Ovary (tissue), 3 donors: ENCODE measurements at regions not wholly inside any gene's neighbourhood (a gene's known extent, or its start where the extent isn't known, plus 50 kb on each side); places are given as distances from the start of the nearest gene placed in this dataset.

ENCODE experiments used
- CTCF ChIP-seq, 3 donors: fragments of 450-650 bp in 2 of 3; fragments of 200-600 bp in 1 of 3; IDR thresholded peaks; one replicate each; pipeline versions ENCODE4 v1.5.1 to v1.8.0; 2016 to 2022; ENCODE audit warnings: antibody characterized with exemption in 3 of 3, mild to moderate bottlenecking in 1 of 3
- EP300 ChIP-seq: sonication (generic); formaldehyde crosslinking; IDR thresholded peaks from one replicate; pipeline ENCODE4 v1.6.1; 2017; ENCODE audit warnings: antibody characterized with exemption
- donor health status: DM: no; HTN: no; CAD: no.

DNA sequence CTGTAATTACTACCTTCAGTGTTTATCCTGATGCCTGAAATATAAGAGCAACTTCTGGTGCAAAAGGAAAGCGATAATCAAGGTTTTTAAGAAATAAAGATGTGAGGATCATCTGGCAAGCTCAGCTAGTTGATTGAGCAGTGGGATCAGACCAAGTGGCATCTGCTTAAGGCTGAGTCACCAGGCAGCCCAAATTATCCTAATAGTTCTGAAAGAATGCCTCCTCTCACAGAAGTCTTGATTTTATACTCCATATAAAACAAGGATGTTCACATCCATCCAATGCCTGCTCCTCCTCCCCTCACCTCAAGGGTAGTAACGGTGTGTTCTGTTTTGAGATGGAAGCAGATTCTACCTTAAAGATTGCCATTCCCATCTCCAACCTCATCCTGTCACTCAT lies 134.5 kb upstream of the RASGEF1B start:
- TF ChIP-seq CTCF (IDR thresholded peaks at IDR 0.05) (no peak), EP300 (no peak)
